Stomach (tissue), 4 donors: ENCODE measurements at regions not wholly inside any gene's neighbourhood (a gene's known extent, or its start where the extent isn't known, plus 50 kb on each side); places are given as distances from the start of the nearest gene placed in this dataset.

Source experiments
- CTCF ChIP-seq, 7 experiments: fragments of 450-650 bp in 4 of 7; fragments of 200-600 bp in 3 of 7; sonication (generic) in 3 of 7; IDR thresholded peaks; one replicate each; pipeline ENCODE4 v1.5.1; 2016 to 2019; ENCODE audit warnings: antibody characterized with exemption in 7 of 7, control low read depth in 2 of 7, mild to moderate bottlenecking in 1 of 7
- EP300 ChIP-seq: sonication (generic); formaldehyde crosslinking; IDR thresholded peaks from one replicate; pipeline ENCODE4 v1.6.1; 2017; ENCODE audit warnings: antibody characterized with exemption

DNA sequence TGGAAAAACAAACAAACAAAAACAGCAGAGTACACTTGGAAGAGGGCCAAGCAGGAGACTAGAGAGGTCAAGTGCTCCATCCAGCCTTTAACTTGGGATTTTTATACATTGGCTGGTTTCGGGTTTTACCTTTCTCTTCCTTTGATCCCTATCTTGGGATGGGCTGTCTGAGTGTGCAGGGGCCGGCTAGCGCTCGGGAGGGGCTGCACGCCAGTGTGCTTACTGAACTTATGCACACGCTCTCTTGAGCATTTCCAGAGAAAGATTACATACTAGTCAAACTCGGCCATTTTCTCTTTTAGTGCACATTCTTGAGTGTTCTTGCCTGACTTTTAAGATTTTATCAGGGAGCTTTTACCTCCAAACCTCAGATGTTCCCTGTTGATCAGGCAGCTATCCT, 707.8 kb downstream of the DSC3 start:
- TF ChIP-seq EP300 (no peak), CTCF (IDR thresholded peaks at IDR 0.05) (no peak)
